ENCODE measurements at regions not wholly inside any gene's neighbourhood (a gene's known extent, or its start where the extent isn't known, plus 50 kb on each side); places are given as distances from the start of the nearest gene placed in this dataset.

- Histone ChIP-seq H3K4me3 (no peak overlapping the region), H3K9me3 (peaks cover 2% of the 10 kb centered on the region; the same call in 1 of the 2 replicates), H3K36me3 (no peaks in the 10 kb centered on the region), H3K27me3 (peaks cover 6% of the 10 kb centered on the region; the same call in 1 of the 2 replicates)
- no peak for DNase-seq
Observed at GRCh38 chr16:22622703-22623102, 112.0 kb downstream of the NPIPB5 start.

DNA sequence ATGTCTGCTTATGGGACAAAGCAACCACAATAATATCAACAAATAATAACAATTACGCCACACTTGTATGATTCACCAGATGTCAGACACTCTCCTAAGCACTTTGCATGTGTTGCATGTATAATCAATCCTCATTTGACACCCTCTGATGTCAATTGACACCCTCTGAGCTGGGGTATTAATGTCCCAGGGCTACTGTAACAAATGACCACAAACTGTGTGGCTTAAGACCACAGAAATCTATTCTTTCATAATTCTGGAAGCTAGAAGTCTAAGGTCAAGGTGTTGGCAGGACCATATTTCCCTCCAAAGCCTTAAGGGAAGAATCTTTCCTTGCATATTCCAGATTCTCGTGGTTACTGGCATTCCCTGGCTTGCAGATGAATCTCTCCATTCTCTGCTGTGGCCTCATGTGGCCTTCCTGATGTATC is 112.7 kb downstream of the NPIPB5 start:
- DNase-seq, result no peak
- peaks cover 2% of the 10 kb centered on the region; the same call in 1 of the 2 replicates for H3K9me3 ChIP-seq

GRCh38 chr16:22624038-22624799 is 113.5 kb downstream of the NPIPB5 start:
- no peak for DNase-seq
- no peaks in the 10 kb centered on the region for H3K36me3 ChIP-seq

More for the DNA sequence above, 112.7 kb downstream of the NPIPB5 start:
- peaks cover 6% of the 10 kb centered on the region; the same call in 1 of the 2 replicates for H3K27me3 ChIP-seq
- no peak overlapping the region for H3K4me3 ChIP-seq
- H3K36me3 ChIP-seq, result no peaks in the 10 kb centered on the region

GRCh38 chr16:22624800-22625533 is 114.3 kb downstream of the NPIPB5 start:
- peak; percentile 56 for DNase-seq
- H3K27me3 ChIP-seq, result peaks cover 6% of the 10 kb centered on the region; the same call in 1 of the 2 replicates
- no peak overlapping the region for H3K4me3 ChIP-seq
- H3K9me3 ChIP-seq, result peaks cover 2% of the 10 kb centered on the region; the same call in 1 of the 2 replicates
- no peaks in the 10 kb centered on the region for H3K36me3 ChIP-seq

More at GRCh38 chr16:22624038-22624799, 113.5 kb downstream of the NPIPB5 start:
- H3K27me3 ChIP-seq, result peaks cover 6% of the 10 kb centered on the region; the same call in 1 of the 2 replicates
- peaks cover 2% of the 10 kb centered on the region; the same call in 1 of the 2 replicates for H3K9me3 ChIP-seq
- no peak overlapping the region for H3K4me3 ChIP-seq

- no peak overlapping the region for H3K4me3 ChIP-seq
- DNase-seq, result no peak
- peaks cover 2% of the 10 kb centered on the region; the same call in 1 of the 2 replicates for H3K27me3 ChIP-seq
- no peaks in the 10 kb centered on the region for H3K36me3 ChIP-seq
- H3K9me3 ChIP-seq, result peaks cover 1% of the 10 kb centered on the region; the same call in 1 of the 2 replicates
Observed at GRCh38 chr16:22625967-22626366, 115.3 kb downstream of the NPIPB5 start.

DNA sequence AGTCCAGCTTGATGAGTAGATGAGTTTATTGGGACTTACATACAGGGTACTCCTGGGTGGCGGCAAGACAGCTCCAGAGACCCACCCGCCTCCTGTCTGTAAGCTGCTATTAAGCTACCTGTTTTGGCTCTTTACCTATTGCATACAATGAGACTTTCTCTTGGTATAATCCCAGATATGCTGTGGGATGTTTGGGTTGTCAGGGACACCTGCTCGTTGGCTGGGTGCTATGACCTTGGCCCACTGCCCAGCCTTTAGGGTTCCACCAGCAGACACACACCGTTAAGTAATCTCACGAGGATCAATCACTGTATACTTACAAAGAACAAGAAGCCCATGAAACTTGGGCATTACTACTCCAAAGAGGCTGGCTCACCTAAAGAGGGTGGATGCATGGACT is 116.4 kb downstream of the NPIPB5 start:
- H3K27me3 ChIP-seq, result no peaks in the 10 kb centered on the region
- H3K9me3 ChIP-seq, result no peaks in the 10 kb centered on the region; the same call in 1 of the 2 replicates
- H3K36me3 ChIP-seq, result no peaks in the 10 kb centered on the region
- no peak overlapping the region for H3K4me3 ChIP-seq
- DNase-seq, result no peak

- no peak overlapping the region for H3K4me3 ChIP-seq
- 0 out of 2 replicates have a peak, but pooled peaks cover 4% of the 10 kb centered on the region for H3K27me3 ChIP-seq
- no peak for DNase-seq
- no peaks in the 10 kb centered on the region for H3K36me3 ChIP-seq
- H3K9me3 ChIP-seq, result no peaks in the 10 kb centered on the region
Observed at GRCh38 chr16:22628994-22629393, 118.3 kb downstream of the NPIPB5 start.

- H3K9me3 ChIP-seq, result no peaks in the 10 kb centered on the region
- DNase-seq, result no peak
- H3K27me3 ChIP-seq, result 0 out of 2 replicates have a peak, but pooled peaks cover 4% of the 10 kb centered on the region
- H3K4me3 ChIP-seq, result no peak overlapping the region
- no peaks in the 10 kb centered on the region for H3K36me3 ChIP-seq
Observed at GRCh38 chr16:22630242-22630641, 119.6 kb downstream of the NPIPB5 start.

DNA sequence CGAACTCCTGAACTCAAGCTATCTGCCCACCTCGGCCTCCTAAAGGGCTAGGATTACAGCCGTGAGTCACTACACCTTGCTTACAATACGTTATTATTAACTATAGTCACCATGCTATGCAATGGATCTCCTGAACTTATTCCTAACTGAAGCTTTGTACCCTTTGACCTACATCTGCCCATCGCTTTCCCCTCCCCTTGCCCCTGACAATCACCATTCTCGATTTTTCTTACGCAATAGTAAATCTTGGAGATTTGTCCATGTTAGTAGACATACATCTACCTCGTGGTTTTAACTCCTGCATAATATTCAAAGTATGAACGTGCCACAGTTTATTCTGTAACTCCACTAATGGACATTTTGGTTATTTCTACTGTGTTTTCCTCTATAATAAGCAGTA is 120.6 kb downstream of the NPIPB5 start:
- Histone ChIP-seq H3K4me3 (no peak overlapping the region), H3K36me3 (no peaks in the 10 kb centered on the region), H3K27me3 (0 out of 2 replicates have a peak, but pooled peaks cover 4% of the 10 kb centered on the region), H3K9me3 (no peaks in the 10 kb centered on the region)
- no peak for DNase-seq

DNA sequence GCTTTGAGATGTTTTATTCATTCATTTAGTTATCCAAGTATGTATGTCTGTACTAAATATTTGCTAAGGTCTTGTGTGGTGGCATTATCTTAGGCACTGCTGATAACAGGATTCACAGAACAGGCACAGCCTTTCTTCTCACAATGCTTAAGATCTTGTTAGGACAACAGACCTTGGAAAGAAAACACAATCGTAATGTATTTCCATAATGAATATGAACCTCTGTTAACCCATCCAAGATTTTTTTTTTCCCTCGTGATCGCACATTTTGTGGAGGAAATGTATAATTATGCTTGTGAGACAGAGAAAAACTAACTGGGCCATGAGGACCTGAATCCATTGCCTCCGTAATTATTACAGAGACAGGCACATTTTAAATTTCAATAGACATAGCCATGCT is 121.9 kb downstream of the NPIPB5 start:
- no peak for DNase-seq
- no peaks in the 10 kb centered on the region for H3K36me3 ChIP-seq
- H3K27me3 ChIP-seq, result 0 out of 2 replicates have a peak, but pooled peaks cover 4% of the 10 kb centered on the region
- no peak overlapping the region for H3K4me3 ChIP-seq
- peaks cover 2% of the 10 kb centered on the region; the same call in 1 of the 2 replicates for H3K9me3 ChIP-seq

GRCh38 chr16:22633280-22633679 is 122.6 kb downstream of the NPIPB5 start:
- DNase-seq, result no peak
- H3K4me3 ChIP-seq, result no peak overlapping the region

GRCh38 chr16:22633799-22634198 is 123.1 kb downstream of the NPIPB5 start:
- no peaks in the 10 kb centered on the region for H3K36me3 ChIP-seq
- 0 out of 2 replicates have a peak, but pooled peaks cover 4% of the 10 kb centered on the region for H3K27me3 ChIP-seq
- no peak for DNase-seq
- H3K9me3 ChIP-seq, result peaks cover 4% of the 10 kb centered on the region; the same call in 1 of the 2 replicates
- no peak overlapping the region for H3K4me3 ChIP-seq

More at GRCh38 chr16:22633280-22633679, 122.6 kb downstream of the NPIPB5 start:
- H3K9me3 ChIP-seq, result peaks cover 4% of the 10 kb centered on the region; the same call in 1 of the 2 replicates
- 0 out of 2 replicates have a peak, but pooled peaks cover 4% of the 10 kb centered on the region for H3K27me3 ChIP-seq
- no peaks in the 10 kb centered on the region for H3K36me3 ChIP-seq

GRCh38 chr16:22634954-22635353 is 124.3 kb downstream of the NPIPB5 start:
- H3K27me3 ChIP-seq, result 0 out of 2 replicates have a peak, but pooled peaks cover 4% of the 10 kb centered on the region
- H3K36me3 ChIP-seq, result no peaks in the 10 kb centered on the region
- DNase-seq, result no peak
- peaks cover 4% of the 10 kb centered on the region; the same call in 1 of the 2 replicates for H3K9me3 ChIP-seq
- H3K4me3 ChIP-seq, result no peak overlapping the region

DNA sequence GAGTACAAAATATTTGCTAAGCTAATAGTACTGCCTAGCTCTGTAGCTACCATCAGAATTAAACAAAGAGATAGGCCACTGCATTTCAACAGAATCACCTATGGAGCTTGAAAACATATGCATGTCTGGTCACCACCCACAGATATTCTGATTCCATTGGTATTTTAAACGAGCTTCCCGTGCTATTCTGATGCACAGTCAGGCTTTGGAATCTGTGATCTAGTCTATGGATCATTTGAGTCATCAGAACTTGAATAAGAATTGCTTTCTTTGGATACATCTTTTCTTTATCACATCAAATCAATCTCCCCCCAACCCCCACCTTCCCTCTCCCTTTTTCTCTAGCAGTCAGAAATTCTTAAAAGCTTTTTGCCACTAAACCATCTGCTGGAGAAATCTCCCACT is 124.7 kb downstream of the NPIPB5 start:
- DNase-seq, result no peak
- Histone ChIP-seq H3K9me3 (peaks cover 7% of the 10 kb centered on the region; the same call in 1 of the 2 replicates), H3K36me3 (no peaks in the 10 kb centered on the region), H3K4me3 (no peak overlapping the region), H3K27me3 (0 out of 2 replicates have a peak, but pooled peaks cover 4% of the 10 kb centered on the region)

DNA sequence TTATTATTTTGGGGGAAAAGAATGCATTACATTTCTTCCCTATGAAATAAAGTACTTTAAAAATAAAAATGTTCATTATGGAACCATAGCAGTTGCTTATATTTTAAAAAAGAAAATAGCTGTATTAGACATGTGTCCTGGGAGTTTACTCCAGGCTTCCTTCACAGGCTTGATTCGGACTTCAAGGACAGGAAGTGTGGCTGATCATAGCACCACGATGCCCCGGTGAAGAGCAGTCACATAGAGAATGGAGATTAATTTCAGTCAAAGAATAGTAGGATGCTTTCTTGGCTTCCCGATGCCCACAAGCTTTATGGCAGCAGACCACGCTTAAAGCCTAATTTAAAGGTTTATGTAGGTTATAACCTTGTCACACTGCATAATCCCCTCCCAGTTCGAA is 125.1 kb downstream of the NPIPB5 start:
- H3K27me3 ChIP-seq, result 0 out of 2 replicates have a peak, but pooled peaks cover 4% of the 10 kb centered on the region
- H3K9me3 ChIP-seq, result peaks cover 9% of the 10 kb centered on the region; the same call in 1 of the 2 replicates
- DNase-seq, result no peak
- H3K36me3 ChIP-seq, result no peaks in the 10 kb centered on the region
- no peak overlapping the region for H3K4me3 ChIP-seq

- Histone ChIP-seq H3K4me3 (no peak overlapping the region), H3K27me3 (peaks cover 11% of the 10 kb centered on the region), H3K36me3 (no peaks in the 10 kb centered on the region), H3K9me3 (peaks cover 18% of the 10 kb centered on the region; the same call in 1 of the 2 replicates)
- DNase-seq, result peak; percentile 26
Observed at GRCh38 chr16:22638393-22639206, 127.9 kb downstream of the NPIPB5 start.
